Fibroblast of the aortic adventitia (primary cell): ENCODE measurements at regions not wholly inside any gene's neighbourhood (a gene's known extent, or its start where the extent isn't known, plus 50 kb on each side); places are given as distances from the start of the nearest gene placed in this dataset.

Source experiments
- DNase-seq: peaks from one replicate; pipeline ENCODE4 v3.0.0-alpha.2; 2010; ENCODE audit warnings: low read depth
- H3K4me3 ChIP-seq: 2 replicates; pipeline ENCODE4 v1.5.1; 2011; ENCODE audit warnings: low read depth, mild to moderate bottlenecking, control low read depth, low read length, moderate library complexity
- CTCF ChIP-seq: IDR thresholded peaks from 2 replicates; pipeline ENCODE4 v1.5.1; 2011; ENCODE audit warnings: mild to moderate bottlenecking, low read length, control low read depth, inconsistent platforms; ENCODE audit not compliant: insufficient read depth

- no peak overlapping the region for H3K4me3 ChIP-seq
- DNase-seq: no peak
- no peak for TF ChIP-seq CTCF
Observed at GRCh38 chr6:137981758-137982157, 114.7 kb downstream of the TNFAIP3 start.

- no peak for TF ChIP-seq CTCF
- DNase-seq: no peak
- H3K4me3 ChIP-seq: no peak overlapping the region
Observed at GRCh38 chr6:137982418-137983189, 115.5 kb downstream of the TNFAIP3 start.

GRCh38 chr6:137983269-137983668, 116.2 kb downstream of the TNFAIP3 start:
- no peak for TF ChIP-seq CTCF
- H3K4me3 ChIP-seq: no peak overlapping the region

GRCh38 chr6:137989664-137990063, 117.6 kb downstream of the PERP start:
- no peak overlapping the region for H3K4me3 ChIP-seq
- peak; percentile 54 for DNase-seq
- no peak for TF ChIP-seq CTCF

More at GRCh38 chr6:137983269-137983668, 116.2 kb downstream of the TNFAIP3 start:
- DNase-seq: no peak

GRCh38 chr6:137995371-137995770, 111.8 kb downstream of the PERP start:
- DNase-seq: no peak
- no peak for TF ChIP-seq CTCF
- no peak overlapping the region for H3K4me3 ChIP-seq

GRCh38 chr6:137998461-137999019, 108.7 kb downstream of the PERP start:
- DNase-seq: no peak
- no peak for TF ChIP-seq CTCF
- H3K4me3 ChIP-seq: no peak overlapping the region

- no peak for DNase-seq
- no peak for TF ChIP-seq CTCF
- H3K4me3 ChIP-seq: no peak overlapping the region
Observed at GRCh38 chr6:137999815-138000214, 107.4 kb downstream of the PERP start.
